Stimulated activated CD8-positive, alpha-beta memory T cell treated with anti-CD3 and anti-CD28 coated beads, Interleukin-7, amount 100 ng/mL, for 1 hour (primary cell): ENCODE measurements at regions not wholly inside any gene's neighbourhood (a gene's known extent, or its start where the extent isn't known, plus 50 kb on each side); places are given as distances from the start of the nearest gene placed in this dataset.

ENCODE experiments used
- DNase-seq, 2 donors: peaks; one replicate each; pipeline ENCODE4 v3.0.0-alpha.2; 2020; ENCODE audit warnings: low read depth in 2 of 2

DNA sequence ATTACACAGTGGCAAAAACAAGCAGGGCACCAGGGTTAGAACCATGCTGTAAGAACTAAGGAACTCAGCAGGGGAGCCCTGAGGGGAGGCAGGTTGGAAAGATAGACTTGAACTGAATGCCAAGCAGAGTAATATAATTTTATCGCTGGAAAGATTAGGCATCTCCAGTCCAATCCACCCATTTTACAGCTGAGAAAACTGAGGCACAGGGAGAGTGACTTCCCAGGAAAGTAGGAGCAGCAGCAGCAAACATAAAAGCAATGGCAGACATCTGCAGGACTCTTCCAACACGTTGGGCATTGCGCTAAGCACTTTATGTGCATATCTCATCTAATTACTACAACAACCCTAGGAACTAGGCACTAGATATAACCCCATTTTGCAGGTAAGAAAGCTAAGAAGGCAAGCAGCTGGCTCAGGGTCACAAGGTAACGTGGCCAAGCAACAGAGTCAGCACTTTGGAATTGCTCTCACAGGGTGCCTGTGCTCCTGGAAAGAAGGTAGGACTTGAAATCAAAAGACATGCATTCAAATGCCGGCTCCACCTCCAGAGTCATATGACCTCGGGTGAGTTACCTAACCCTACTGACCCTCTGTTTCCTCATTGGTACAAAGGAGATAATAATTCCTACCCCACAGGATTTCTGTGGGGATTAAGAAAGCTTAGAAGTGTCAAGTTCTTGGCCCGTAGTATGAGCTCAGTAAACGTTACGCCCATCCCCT, 215.3 kb downstream of the BARX2 start:
- DNase-seq = no peak

- no peak for DNase-seq
These were observed 215.9 kb downstream of the BARX2 start for GRCh38 chr11:129591527-129591926.

GRCh38 chr11:129592191-129592590, 216.5 kb downstream of the BARX2 start:
- DNase-seq = no peak

DNA sequence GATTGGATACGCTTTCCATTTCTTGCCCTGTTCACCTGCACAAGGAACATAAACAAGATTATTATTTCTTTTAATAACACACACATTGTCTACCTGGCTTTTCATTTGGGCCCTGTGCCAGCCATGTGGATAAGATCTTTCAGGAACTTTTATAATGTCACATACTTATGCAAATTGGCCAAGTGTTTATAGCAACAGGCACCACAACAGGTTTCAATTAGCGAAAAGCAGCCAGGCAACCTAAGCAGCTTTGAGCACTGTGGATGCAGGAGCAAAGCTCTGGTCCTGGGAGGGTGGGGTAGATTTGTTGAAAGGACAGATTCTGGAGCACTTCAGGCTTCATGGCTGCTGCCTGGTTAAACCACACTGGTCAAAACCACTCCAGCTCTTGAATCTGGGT, 217.4 kb downstream of the BARX2 start:
- no peak for DNase-seq

GRCh38 chr11:129595038-129595962, 219.7 kb downstream of the BARX2 start:
- no peak for DNase-seq

- no peak for DNase-seq
These were observed 219.3 kb upstream of the TMEM45B start for GRCh38 chr11:129596351-129596750.

DNA sequence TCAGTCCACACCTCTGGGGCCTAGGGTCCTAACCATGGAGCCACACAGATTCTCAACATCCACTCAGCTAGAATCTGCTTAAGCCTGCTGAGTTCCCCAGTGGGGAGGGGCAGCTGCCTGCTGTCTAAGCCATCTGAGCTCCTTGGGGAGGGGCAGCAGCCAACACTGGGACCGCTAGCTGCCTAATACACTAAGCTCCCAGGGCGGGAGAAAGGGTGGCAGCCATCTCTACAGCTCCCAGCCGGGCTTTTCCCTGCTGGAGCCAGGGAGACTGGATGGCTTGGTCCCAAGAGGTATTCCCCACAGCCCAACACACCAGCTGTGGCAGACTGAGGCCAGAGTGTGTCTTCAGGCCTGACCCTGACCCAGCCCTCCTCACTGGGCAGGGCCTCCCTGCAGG, 217.3 kb upstream of the TMEM45B start:
- no peak for DNase-seq

- DNase-seq = no peak
These were observed 209.8 kb upstream of the TMEM45B start for GRCh38 chr11:129605815-129606214.

- DNase-seq = no peak
These were observed 206.9 kb upstream of the TMEM45B start for GRCh38 chr11:129608711-129609110.

GRCh38 chr11:129610125-129610524, 205.5 kb upstream of the TMEM45B start:
- DNase-seq = no peak

DNA sequence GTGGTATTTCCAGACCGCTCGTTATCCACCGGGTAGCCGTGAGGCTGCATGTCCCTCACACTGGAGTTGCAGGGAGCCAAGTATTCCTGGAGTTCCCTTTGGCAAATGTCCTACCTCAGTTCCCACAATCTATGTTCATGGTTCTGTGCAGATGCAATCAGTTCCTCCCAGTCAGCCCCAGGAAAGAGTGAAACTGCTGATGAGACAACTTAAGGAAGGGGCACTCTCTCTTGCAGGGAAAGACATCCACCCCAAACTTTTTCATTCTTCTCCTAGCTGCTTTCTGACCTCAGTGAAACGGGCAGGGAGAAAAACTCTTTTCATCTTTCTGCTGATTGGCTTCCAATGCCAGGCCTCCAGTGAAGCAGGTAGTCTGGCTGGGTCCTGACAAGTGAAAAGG, 205.1 kb upstream of the TMEM45B start:
- no peak for DNase-seq

DNA sequence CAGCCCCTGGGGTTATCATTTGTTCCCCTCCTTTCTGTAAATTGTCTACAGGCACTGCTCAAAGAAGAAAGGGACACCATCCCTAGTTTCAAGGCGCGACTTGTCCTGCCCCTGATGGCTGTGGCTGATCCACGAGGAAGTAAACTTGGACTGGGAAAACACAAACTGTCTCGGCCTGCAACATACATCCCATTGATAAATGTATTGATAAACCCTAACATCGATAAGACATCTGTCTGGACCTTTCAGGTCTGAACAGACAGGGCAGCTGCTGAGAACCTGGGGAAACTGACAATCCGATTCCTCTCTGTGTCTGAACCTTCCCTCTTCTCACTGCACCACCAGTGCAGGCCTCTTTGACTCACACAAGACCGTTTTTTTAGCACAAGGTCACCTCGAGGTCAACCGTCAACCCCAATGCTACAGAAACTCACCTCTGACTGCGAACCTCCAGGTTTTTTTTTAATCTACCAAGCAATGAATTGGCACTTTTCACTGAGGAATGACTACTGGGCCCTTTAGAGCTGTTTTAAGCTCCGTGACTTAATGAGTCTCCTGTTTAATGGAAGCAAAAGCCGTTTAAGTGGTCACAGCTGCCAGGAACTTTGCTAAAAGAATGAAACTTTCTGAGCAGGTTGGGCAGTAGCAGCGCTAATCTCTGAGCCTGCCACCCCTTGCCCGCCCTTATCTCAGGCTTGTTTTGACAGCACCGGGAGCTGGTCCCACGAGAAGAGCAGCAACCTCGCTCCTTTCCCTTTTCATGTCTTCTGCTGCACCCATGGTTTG, 203.8 kb upstream of the TMEM45B start:
- DNase-seq = no peak

DNA sequence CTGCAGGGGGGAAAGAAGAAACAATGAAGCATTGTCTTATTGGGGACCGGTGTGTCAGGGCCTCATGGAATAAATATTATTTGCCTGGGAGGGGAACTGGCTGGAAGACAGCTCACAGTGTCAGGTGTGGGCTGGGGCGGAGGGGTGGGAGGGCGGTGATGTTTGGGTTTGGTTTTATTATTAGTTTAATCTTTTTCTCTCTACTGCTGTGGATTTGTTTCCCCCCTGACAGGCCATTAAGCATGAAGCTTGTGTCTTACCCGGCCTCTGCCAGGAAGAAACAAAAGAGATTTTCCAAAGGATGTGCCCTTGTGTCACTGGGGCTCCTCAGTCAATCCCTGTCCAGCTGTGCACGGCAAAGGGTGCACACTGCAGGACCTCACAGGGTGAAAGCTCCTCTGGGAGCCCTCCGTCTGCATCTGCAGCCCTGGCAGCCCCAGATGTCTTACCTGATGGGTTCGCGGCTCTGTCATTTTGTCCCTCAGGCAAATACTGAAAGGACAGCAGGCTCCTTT, 203.1 kb upstream of the TMEM45B start:
- DNase-seq = no peak

DNA sequence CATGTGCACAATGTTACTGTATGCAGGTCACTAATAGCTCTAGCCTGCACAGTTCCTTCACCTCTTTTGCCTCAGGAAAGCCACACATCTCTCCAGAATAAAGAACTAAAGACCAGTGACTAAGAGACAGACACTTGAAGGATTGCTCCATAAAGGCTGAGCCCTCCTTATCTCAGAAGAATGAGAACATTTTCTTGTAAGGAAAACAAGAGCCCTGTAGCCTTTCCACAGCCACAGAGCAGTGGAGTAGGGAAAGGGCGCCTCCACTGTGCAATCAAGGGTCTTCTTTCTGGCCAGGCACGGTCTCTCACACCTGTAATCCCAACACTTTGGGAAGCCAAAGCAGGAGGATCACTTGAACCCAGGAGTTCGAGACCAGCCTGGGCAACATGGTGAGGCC, 202.6 kb upstream of the TMEM45B start:
- DNase-seq = no peak

DNA sequence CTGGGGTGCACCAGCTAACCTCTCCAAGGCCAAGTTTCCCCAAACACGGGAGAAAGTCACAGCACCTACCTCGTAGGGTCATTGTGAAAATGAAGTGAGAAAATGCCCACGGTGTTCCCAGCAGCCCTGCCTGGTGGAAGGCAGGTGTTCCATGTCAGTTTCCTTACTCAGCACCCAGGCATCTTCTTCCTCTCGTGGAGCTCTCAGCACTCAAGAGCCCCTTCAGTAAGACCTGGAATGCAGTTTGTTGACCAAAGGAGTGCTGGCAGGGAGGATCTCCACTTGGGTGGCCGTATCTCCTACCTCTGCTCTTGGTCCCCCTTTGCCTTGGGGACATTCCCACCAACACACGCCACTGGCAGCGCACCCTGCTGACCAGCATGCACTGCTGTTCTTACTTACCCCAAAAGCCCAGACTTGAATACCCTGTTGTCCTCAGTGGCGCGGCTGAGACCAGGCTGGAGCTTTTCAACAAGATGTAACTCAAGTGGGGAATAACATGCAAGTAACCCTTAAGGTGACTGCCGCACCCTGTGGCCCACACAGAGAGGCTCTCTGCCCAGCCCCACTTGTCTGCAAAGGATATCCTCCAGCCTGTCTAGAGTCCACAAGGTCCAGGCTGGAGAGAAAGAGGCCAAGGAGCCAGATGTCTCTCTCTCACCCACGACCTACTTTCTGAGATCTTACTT, 201.2 kb upstream of the TMEM45B start:
- DNase-seq = no peak

- DNase-seq = no peak
These were observed 197.5 kb upstream of the TMEM45B start for GRCh38 chr11:129618046-129618569.

- DNase-seq = no peak
These were observed 195.2 kb upstream of the TMEM45B start for GRCh38 chr11:129620237-129621104.

- DNase-seq = no peak
These were observed 189.7 kb upstream of the TMEM45B start for GRCh38 chr11:129625930-129626329.

- DNase-seq = no peak
These were observed 184.4 kb upstream of the TMEM45B start for GRCh38 chr11:129631201-129631600.

GRCh38 chr11:129636926-129637325, 178.7 kb upstream of the TMEM45B start:
- no peak for DNase-seq
